ENCODE measurements at regions not wholly inside any gene's neighbourhood (a gene's known extent, or its start where the extent isn't known, plus 50 kb on each side); places are given as distances from the start of the nearest gene placed in this dataset.

- DNase-seq = no peak
- no peaks in the 10 kb centered on the region for H3K27me3 Mint-ChIP-seq (ENCODE audit: insufficient read depth, unreplicated experiment)
- H3K9me3 ChIP-seq = no peaks in the 10 kb centered on the region
- no peak overlapping the region for H3K4me3 ChIP-seq (ENCODE audit: low read depth, low read length)
- no peak overlapping the region for H3K4me3 Mint-ChIP-seq (ENCODE audit: unreplicated experiment)
- ChIA-PET CTCF (no interaction called here), POLR2A (no interaction called here)
- no peaks in the 10 kb centered on the region for H3K4me1 ChIP-seq
- no peak overlapping the region for H3K27ac Mint-ChIP-seq (ENCODE audit: unreplicated experiment)
- no peaks in the 10 kb centered on the region for H3K27me3 ChIP-seq (replicated peaks; ENCODE audit: control insufficient read depth, insufficient read depth, low read length)
- H3K36me3 ChIP-seq (ENCODE audit: control insufficient read depth, insufficient read depth, low read length) = no peaks in the 10 kb centered on the region
- H3K36me3 Mint-ChIP-seq (ENCODE audit: insufficient read depth, unreplicated experiment) = no peaks in the 10 kb centered on the region
- no TSS peak for BruUV-seq (replicated peaks)
- no peak for TF ChIP-seq CTCF (IDR thresholded peaks at IDR 0.05; ENCODE audit: insufficient read depth in 1 of 2, low read depth in 1 of 2, low read length in 1 of 2, severe bottlenecking in 1 of 2, unreplicated experiment in 1 of 2)
- intact Hi-C loops (cut with micrococcal nuclease; ENCODE audit: unreplicated experiment) = no loop called here
- no peaks in the 10 kb centered on the region for H3K9me3 Mint-ChIP-seq (ENCODE audit: unreplicated experiment)
- no peaks in the 10 kb centered on the region for H3K4me1 Mint-ChIP-seq (ENCODE audit: low read depth, unreplicated experiment)
These were observed 290.3 kb upstream of the ADAMTS5 start for GRCh38 chr21:27257226-27257625.

GRCh38 chr21:27251752-27252151 is 284.9 kb upstream of the ADAMTS5 start:
- H3K9me3 Mint-ChIP-seq (ENCODE audit: unreplicated experiment) = no peaks in the 10 kb centered on the region
- Histone ChIP-seq H3K4me1 (no peaks in the 10 kb centered on the region), H3K4me3 (ENCODE audit: low read depth, low read length) (no peak overlapping the region), H3K36me3 (ENCODE audit: control insufficient read depth, insufficient read depth, low read length) (no peaks in the 10 kb centered on the region), H3K27me3 (replicated peaks; ENCODE audit: control insufficient read depth, insufficient read depth, low read length) (no peaks in the 10 kb centered on the region), H3K9me3 (no peaks in the 10 kb centered on the region)
- H3K36me3 Mint-ChIP-seq (ENCODE audit: insufficient read depth, unreplicated experiment) = no peaks in the 10 kb centered on the region
- no peak for DNase-seq
- H3K27ac Mint-ChIP-seq (ENCODE audit: unreplicated experiment) = no peak overlapping the region
- intact Hi-C loops (cut with micrococcal nuclease; ENCODE audit: unreplicated experiment) = no loop called here
- ChIA-PET CTCF (no interaction called here), POLR2A (no interaction called here)
- no peak for TF ChIP-seq CTCF (IDR thresholded peaks at IDR 0.05; ENCODE audit: insufficient read depth in 1 of 2, low read depth in 1 of 2, low read length in 1 of 2, severe bottlenecking in 1 of 2, unreplicated experiment in 1 of 2)
- no peak overlapping the region for H3K4me3 Mint-ChIP-seq (ENCODE audit: unreplicated experiment)
- no peaks in the 10 kb centered on the region for H3K4me1 Mint-ChIP-seq (ENCODE audit: low read depth, unreplicated experiment)
- H3K27me3 Mint-ChIP-seq (ENCODE audit: insufficient read depth, unreplicated experiment) = no peaks in the 10 kb centered on the region
- no TSS peak for BruUV-seq (replicated peaks)

- Histone ChIP-seq H3K4me1 (no peaks in the 10 kb centered on the region), H3K9me3 (no peaks in the 10 kb centered on the region), H3K27me3 (replicated peaks; ENCODE audit: control insufficient read depth, insufficient read depth, low read length) (no peaks in the 10 kb centered on the region), H3K36me3 (ENCODE audit: control insufficient read depth, insufficient read depth, low read length) (no peaks in the 10 kb centered on the region), H3K4me3 (ENCODE audit: low read depth, low read length) (no peak overlapping the region)
- Mint-ChIP-seq H3K4me3 (ENCODE audit: unreplicated experiment) (no peak overlapping the region), H3K4me1 (ENCODE audit: low read depth, unreplicated experiment) (no peaks in the 10 kb centered on the region), H3K9me3 (ENCODE audit: unreplicated experiment) (no peaks in the 10 kb centered on the region), H3K36me3 (ENCODE audit: insufficient read depth, unreplicated experiment) (no peaks in the 10 kb centered on the region), H3K27ac (ENCODE audit: unreplicated experiment) (no peak overlapping the region), H3K27me3 (ENCODE audit: insufficient read depth, unreplicated experiment) (no peaks in the 10 kb centered on the region)
- TF ChIP-seq CTCF (IDR thresholded peaks at IDR 0.05; ENCODE audit: insufficient read depth in 1 of 2, low read depth in 1 of 2, low read length in 1 of 2, severe bottlenecking in 1 of 2, unreplicated experiment in 1 of 2) = no peak
- CTCF ChIA-PET = no interaction called here
- BruUV-seq (replicated peaks) = no TSS peak
- no peak for DNase-seq
- intact Hi-C loops (cut with micrococcal nuclease; ENCODE audit: unreplicated experiment) = no loop called here
- POLR2A ChIA-PET = no interaction called here
These were observed 283.5 kb upstream of the ADAMTS5 start for GRCh38 chr21:27250366-27250765.

All from Caco-2 (cell line).